Cardiac muscle cell (in vitro differentiated cells and primary cell): ENCODE measurements at regions not wholly inside any gene's neighbourhood (a gene's known extent, or its start where the extent isn't known, plus 50 kb on each side); places are given as distances from the start of the nearest gene placed in this dataset.

Experiments used
- DNase-seq, 2 donors: peaks; one replicate each; pipeline versions ENCODE4 v3.0.0 to v3.0.0-alpha.2; 2010 to 2017; ENCODE audit warnings: low read depth in 1 of 2, low spot score in 1 of 2
- H3K27ac ChIP-seq: fragments of 200-600 bp; sonication (generic); 2 replicates; pipeline ENCODE4 v1.5.1; 2016
- H3K27me3 ChIP-seq: fragments of 200-600 bp; sonication (generic); 2 replicates; pipeline ENCODE4 v1.6.0; 2016; ENCODE audit warnings: control low read depth
- H3K36me3 ChIP-seq: fragments of 200-600 bp; sonication (generic); 2 replicates; pipeline ENCODE4 v1.5.1; 2016; ENCODE audit warnings: control low read depth
- H3K4me1 ChIP-seq: fragments of 200-600 bp; sonication (generic); 2 replicates; pipeline ENCODE4 v1.8.1; 2017; ENCODE audit warnings: low read depth, mild to moderate bottlenecking, mixed run types
- H3K4me3 ChIP-seq: fragments of 200-600 bp; sonication (generic); 2 replicates; pipeline ENCODE4 v1.5.1; 2016; ENCODE audit warnings: mild to moderate bottlenecking
- H3K9me3 ChIP-seq: fragments of 200-600 bp; sonication (generic); 2 replicates; pipeline ENCODE4 v1.5.1; 2017; ENCODE audit warnings: low read depth, mild to moderate bottlenecking, control low read depth
- CTCF ChIP-seq: IDR thresholded peaks from 2 replicates; pipeline ENCODE4 v1.5.1; 2012; ENCODE audit warnings: low read depth, mild to moderate bottlenecking, low read length

- no peaks in the 10 kb centered on the region for H3K4me1 ChIP-seq
- no peaks in the 10 kb centered on the region for H3K27me3 ChIP-seq
- H3K27ac ChIP-seq = no peak overlapping the region
- no peaks in the 10 kb centered on the region for H3K9me3 ChIP-seq
- DNase-seq = peak in 1 of 2 donors; percentile 98
- no peaks in the 10 kb centered on the region for H3K36me3 ChIP-seq
- no peak overlapping the region for H3K4me3 ChIP-seq
- no peak for TF ChIP-seq CTCF
These were observed 51.8 kb upstream of the RAB27B start for GRCh38 chr18:54776282-54776977.

- Histone ChIP-seq H3K4me1 (no peaks in the 10 kb centered on the region), H3K9me3 (no peaks in the 10 kb centered on the region), H3K36me3 (no peaks in the 10 kb centered on the region), H3K4me3 (no peak overlapping the region), H3K27ac (no peak overlapping the region), H3K27me3 (no peaks in the 10 kb centered on the region)
- no peak for TF ChIP-seq CTCF
- no peak for DNase-seq
These were observed 51.0 kb upstream of the RAB27B start for GRCh38 chr18:54777118-54777791.

GRCh38 chr18:54777989-54778388 lies 50.3 kb upstream of the RAB27B start:
- no peak overlapping the region for H3K4me3 ChIP-seq
- H3K4me1 ChIP-seq = no peaks in the 10 kb centered on the region
- no peak for DNase-seq
- no peak for TF ChIP-seq CTCF
- no peaks in the 10 kb centered on the region for H3K9me3 ChIP-seq
- no peaks in the 10 kb centered on the region for H3K36me3 ChIP-seq
- H3K27ac ChIP-seq = no peak overlapping the region
- H3K27me3 ChIP-seq = no peaks in the 10 kb centered on the region
